CD4-positive, alpha-beta T cell treated with Interleukin-17A for 4 hours (primary cell): ENCODE measurements at regions not wholly inside any gene's neighbourhood (a gene's known extent, or its start where the extent isn't known, plus 50 kb on each side); places are given as distances from the start of the nearest gene placed in this dataset.
"Not testable (repeated sequence)": the region's sequence is repeated elsewhere in the genome, so short reads cannot be mapped to it uniquely, and the experiment has no call there.

Experiments
- DNase-seq: peaks from one replicate; pipeline ENCODE4 v3.0.0-alpha.2; 2020; ENCODE audit warnings: mixed read lengths

GRCh38 chr1:238991765-238992495 is 394.4 kb upstream of the CHRM3 start:
- DNase-seq, result no peak

DNA sequence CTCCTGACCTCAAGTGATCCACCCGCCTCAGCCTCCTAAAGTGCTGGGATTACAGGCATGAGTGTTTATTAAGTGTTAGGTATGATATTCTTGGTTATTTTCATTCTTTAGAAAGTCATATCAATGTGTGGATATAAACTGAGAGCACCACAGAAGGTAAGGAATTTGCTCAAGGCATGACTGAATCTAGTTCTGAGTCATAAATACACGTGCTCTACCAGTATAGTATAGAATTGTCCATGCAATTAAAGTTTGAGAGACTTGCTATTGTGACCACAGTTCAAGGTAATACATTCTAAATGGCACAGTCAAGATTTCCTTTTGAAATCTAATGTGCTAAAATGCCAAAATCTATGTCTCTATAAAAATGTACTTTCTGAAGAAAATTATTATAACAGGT is 401.1 kb upstream of the CHRM3 start:
- no peak for DNase-seq

GRCh38 chr1:238982736-238983135 is 403.6 kb upstream of the CHRM3 start:
- DNase-seq, result no peak

GRCh38 chr1:238981317-238981933 is 404.9 kb upstream of the CHRM3 start:
- no peak for DNase-seq

DNA sequence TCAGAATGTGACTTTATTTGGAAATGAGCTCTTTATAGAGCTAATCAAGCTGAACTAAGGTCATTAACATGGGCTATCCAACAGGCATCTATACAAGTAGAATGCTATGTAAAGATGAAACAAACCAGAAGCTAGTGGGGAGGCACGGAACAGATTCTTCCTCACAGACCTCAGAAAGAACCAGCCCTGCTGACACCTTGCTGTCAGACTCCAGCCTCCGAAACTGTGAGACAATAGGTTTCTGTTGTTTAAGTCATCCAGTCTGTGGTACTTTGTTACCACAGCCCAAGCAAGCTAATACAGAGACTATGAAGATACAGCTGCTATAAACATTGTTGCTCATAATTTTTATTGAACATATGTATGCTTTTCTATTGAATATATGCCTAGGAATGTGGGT is 406.3 kb upstream of the CHRM3 start:
- no peak for DNase-seq

DNA sequence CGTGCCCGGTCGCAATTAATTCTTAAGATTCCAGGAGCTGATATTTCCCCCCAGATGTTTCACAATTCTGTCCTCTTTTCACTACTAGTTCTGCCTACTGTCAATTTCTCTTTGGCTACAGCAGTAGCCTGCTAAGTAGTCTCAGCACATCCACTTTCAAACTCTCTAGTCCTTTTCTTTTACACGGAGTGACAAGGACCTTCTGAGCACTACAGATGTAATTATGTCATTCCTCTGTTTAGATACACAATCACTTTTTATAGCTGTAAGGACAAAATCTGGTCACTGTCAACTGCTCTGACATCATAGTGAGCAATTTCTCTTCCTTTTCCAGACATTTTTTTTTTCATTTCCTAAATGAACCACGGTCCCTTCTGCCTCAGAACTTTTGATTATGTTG is 421.7 kb upstream of the CHRM3 start:
- no peak for DNase-seq

- no peak for DNase-seq
These were observed 423.4 kb upstream of the CHRM3 start for GRCh38 chr1:238962941-238963340.

DNA sequence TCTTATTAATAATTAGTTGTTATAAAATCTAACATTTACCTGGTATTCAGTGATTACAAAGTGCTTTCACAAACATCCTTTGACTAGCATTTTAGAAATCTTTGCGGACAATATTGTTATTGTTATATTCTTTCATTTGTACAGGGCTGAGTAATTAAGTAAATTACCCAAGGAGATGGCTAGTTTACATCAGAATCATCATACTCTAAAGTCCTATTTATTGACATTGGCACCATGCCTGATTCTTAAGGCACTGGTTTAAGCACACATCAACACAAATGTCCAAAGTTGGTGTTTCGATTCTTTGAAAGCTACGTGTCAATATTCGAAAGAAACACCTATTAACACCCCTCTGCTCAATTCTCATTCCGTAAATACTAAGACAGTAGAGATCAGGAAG is 424.6 kb upstream of the CHRM3 start:
- DNase-seq, result no peak

GRCh38 chr1:238960071-238960470 is 426.3 kb upstream of the CHRM3 start:
- DNase-seq, result no peak

DNA sequence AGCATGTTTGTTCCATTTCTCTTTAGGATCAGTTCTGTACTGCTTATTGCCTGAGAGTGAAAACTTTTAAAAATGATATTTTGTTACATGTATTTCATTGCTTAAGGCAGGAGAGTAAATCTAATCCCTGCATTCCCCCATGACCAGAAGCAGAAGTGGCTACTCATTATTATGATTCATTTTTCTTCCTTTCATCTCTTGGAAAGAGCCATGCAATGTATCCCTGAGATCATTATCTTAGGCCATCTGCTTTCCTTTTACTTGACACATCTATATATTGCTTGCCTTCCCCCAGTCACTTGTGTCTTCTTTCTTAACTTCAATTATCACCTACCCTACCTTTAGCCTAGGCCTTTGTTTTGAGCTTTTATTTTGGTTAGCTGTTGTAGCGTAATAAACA is 430.4 kb upstream of the CHRM3 start:
- no peak for DNase-seq

GRCh38 chr1:238954865-238955264 is 431.5 kb upstream of the CHRM3 start:
- no peak for DNase-seq

- DNase-seq, result no peak
These were observed 432.8 kb upstream of the CHRM3 start for GRCh38 chr1:238953448-238954010.

DNA sequence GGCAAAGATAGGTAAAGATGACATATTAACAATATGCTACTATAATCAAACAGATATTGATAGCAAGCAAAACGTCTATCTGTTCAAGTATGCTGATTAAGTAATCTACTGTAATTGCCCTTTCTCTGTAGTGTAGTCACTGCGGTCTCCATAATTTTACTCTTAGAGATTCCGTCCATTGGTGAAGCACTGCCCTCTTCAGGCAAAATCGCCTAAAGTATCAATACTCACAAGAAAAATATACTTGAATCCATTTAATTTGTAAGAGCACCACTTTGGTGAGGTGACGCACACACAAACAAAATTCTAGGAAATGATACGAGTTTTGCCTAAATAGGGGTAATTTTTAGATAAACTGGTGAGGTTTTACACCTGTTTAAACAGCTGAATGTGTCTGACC is 434.6 kb upstream of the CHRM3 start:
- DNase-seq, result no peak

- DNase-seq, result no peak
These were observed 435.6 kb upstream of the CHRM3 start for GRCh38 chr1:238950784-238951183.

DNA sequence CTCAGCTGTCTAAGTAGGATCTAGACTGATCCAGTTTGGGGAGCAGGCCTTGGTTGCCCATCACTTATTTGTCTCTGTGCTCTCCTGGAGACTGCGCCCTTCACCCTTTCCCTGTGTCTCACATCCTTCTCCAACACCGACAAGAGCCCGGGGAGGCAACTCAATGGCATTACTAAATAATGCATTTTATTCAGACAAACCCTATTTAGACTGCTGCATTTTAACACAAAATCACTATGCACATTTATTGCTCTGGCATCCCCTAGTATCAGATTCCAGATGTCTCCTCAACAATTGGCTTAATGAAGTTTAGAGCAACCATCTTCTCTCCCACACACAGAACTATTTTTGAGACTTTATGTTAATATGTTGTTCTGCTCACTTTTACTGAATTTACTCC is 436.4 kb upstream of the CHRM3 start:
- DNase-seq, result no peak

- no peak for DNase-seq
These were observed 442.3 kb upstream of the CHRM3 start for GRCh38 chr1:238944028-238944427.

- no peak for DNase-seq
These were observed 458.5 kb upstream of the CHRM3 start for GRCh38 chr1:238927899-238928298.

GRCh38 chr1:238916828-238917227 is 469.5 kb upstream of the CHRM3 start:
- DNase-seq, result no peak

GRCh38 chr1:238914346-238914745 is 472.0 kb upstream of the CHRM3 start:
- no peak for DNase-seq

DNA sequence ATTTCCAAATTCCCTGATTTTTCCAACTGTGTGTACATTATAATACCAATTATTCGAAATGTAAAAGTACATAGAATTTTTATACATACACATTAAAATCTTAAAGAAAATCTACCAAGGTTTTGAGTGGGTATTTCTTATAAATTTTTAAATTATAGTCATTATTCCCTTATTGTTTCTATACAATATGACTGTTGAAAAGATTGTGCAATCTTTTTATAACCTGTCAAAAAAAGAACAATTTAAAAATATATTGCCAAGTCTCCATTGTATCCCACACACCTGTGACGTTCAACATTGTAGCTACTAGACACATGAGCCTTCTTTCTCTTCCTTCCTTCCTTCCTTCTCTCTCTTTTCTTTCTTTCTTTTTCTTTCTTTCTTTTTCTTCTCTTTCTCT is 473.2 kb upstream of the CHRM3 start:
- DNase-seq, result no peak

DNA sequence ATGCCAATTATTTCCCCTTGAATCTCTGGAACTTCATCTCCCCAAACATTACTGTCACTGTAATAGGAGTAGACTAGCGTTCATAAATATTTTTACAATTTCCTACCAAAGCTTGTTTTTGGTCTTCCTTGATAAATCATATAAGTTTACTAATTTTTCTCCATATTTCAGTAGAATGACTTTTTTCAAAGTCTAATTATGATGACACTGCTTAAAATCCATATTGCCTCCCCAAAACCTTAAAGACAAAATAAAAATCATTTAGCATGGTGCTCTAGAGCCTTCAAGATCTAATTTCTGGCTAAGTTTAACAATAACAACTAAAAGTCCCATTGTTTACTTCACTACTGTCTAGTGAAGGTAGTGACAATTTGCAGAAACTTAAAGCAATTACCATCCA is 474.2 kb upstream of the CHRM3 start:
- DNase-seq, result no peak

- not testable (repeated sequence) for DNase-seq
These were observed 483.6 kb upstream of the CHRM3 start for GRCh38 chr1:238902752-238903151.

DNA sequence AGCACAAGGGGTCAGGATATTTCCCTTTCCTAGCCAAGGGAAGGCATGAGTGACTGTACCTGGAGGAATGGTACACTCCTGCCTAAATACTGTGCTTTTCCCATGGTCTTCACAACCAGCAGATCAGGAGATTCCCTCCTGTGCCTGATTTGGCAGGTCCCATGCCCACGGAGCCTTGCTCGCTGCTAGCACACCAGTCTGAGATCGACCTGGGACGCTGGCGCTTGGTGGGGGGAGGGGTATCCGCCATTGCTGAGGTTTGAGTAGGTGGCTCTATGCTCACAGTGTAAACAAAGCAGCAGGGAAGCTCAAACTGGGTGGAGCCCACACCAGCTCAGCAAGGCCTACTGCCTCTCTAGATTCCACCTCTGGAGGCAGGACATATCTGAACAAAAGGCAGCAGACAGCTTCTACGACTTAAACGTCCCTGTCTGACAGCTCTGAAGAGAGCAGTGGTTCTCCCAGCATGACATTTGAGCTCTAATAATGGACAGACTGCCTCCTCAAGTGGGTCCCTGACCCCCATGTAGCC is 486.0 kb upstream of the CHRM3 start:
- no peak for DNase-seq

- DNase-seq, result no peak
These were observed 487.5 kb upstream of the CHRM3 start for GRCh38 chr1:238898856-238899255.
